Endodermal cell (in vitro differentiated cells): ENCODE measurements at regions not wholly inside any gene's neighbourhood (a gene's known extent, or its start where the extent isn't known, plus 50 kb on each side); places are given as distances from the start of the nearest gene placed in this dataset.

ENCODE experiments used
- DNase-seq: peaks from one replicate; pipeline ENCODE4 v3.0.0-alpha.2; 2017
- H3K27ac ChIP-seq: 2 replicates; pipeline ENCODE4 v1.5.1; 2013; ENCODE audit warnings: mild to moderate bottlenecking, low read depth, low read length, moderate library complexity
- H3K27me3 ChIP-seq: 2 replicates; pipeline ENCODE4 v1.6.1; 2013; ENCODE audit warnings: mild to moderate bottlenecking, low read length, moderate library complexity; ENCODE audit not compliant: insufficient read depth, control insufficient read depth, poor library complexity, severe bottlenecking
- H3K36me3 ChIP-seq: 2 replicates; pipeline ENCODE4 v1.7.0; 2013; ENCODE audit warnings: mild to moderate bottlenecking, low read length, moderate library complexity; ENCODE audit not compliant: control insufficient read depth, insufficient read depth
- H3K4me1 ChIP-seq: one replicate; pipeline ENCODE4 v1.7.0; 2013; ENCODE audit warnings: low read length; ENCODE audit not compliant: control insufficient read depth, insufficient read depth
- H3K4me3 ChIP-seq: 2 replicates; pipeline ENCODE4 v1.5.1; 2013; ENCODE audit warnings: mild to moderate bottlenecking, low read length, moderate library complexity
- H3K9ac ChIP-seq: 2 replicates; pipeline ENCODE4 v1.6.1; 2013; ENCODE audit warnings: mild to moderate bottlenecking, low read length, moderate library complexity; ENCODE audit not compliant: poor library complexity, severe bottlenecking; ENCODE audit errors: extremely low read depth
- H3K9me3 ChIP-seq: 2 replicates; pipeline ENCODE4 v1.6.1; 2013; ENCODE audit warnings: mild to moderate bottlenecking, low read length, moderate library complexity; ENCODE audit not compliant: control insufficient read depth
- H3K27ac Mint-ChIP-seq: 2 replicates; pipeline ENCODE4 v1.8.0; 2020; ENCODE audit warnings: mixed read lengths
- H3K27me3 Mint-ChIP-seq: 2 replicates; pipeline ENCODE4 v1.8.0; 2021; ENCODE audit warnings: mild to moderate bottlenecking, mixed read lengths; ENCODE audit not compliant: insufficient read depth
- H3K36me3 Mint-ChIP-seq: 2 replicates; pipeline ENCODE4 v1.8.0; 2020; ENCODE audit warnings: low read depth, mixed read lengths
- H3K4me1 Mint-ChIP-seq: 2 replicates; pipeline ENCODE4 v1.8.0; 2020; ENCODE audit warnings: mixed read lengths
- H3K4me3 Mint-ChIP-seq: 2 replicates; pipeline ENCODE4 v1.8.0; 2020; ENCODE audit warnings: mild to moderate bottlenecking, moderate library complexity, mixed read lengths
- H3K9me3 Mint-ChIP-seq: 2 replicates; pipeline ENCODE4 v1.8.0; 2020; ENCODE audit warnings: mild to moderate bottlenecking, mixed read lengths
- CTCF ChIP-seq: fragments of 200-600 bp; sonication (generic); conservative IDR thresholded peaks from 2 replicates; pipeline ENCODE4 v1.5.0; 2021; ENCODE audit warnings: antibody characterized with exemption, mild to moderate bottlenecking
- WGBS, 2 experiments: methylation state at CpG; one replicate each; pipeline versions ENCODE4 v1.1.5 to v1.1.7; 2013; ENCODE audit warnings: missing lambda C conversion rate in 2 of 2, mixed read lengths in 1 of 2; ENCODE audit not compliant: insufficient coverage in 1 of 2, insufficient read length in 1 of 2; 5-methylcytosine and 5-hydroxymethylcytosine counted together

- Mint-ChIP-seq H3K4me3 (no peak overlapping the region), H3K9me3 (no peaks in the 10 kb centered on the region), H3K36me3 (no peaks in the 10 kb centered on the region), H3K27me3 (peaks cover 7% of the 10 kb centered on the region), H3K4me1 (peaks cover 20% of the 10 kb centered on the region), H3K27ac (no peak overlapping the region)
- Histone ChIP-seq H3K4me1 (peaks cover 4% of the 10 kb centered on the region), H3K27me3 (no peaks in the 10 kb centered on the region), H3K9me3 (no peaks in the 10 kb centered on the region), H3K36me3 (no peaks in the 10 kb centered on the region), H3K4me3 (no peak overlapping the region), H3K9ac (no peak overlapping the region), H3K27ac (no peak overlapping the region)
- TF ChIP-seq CTCF: no peak
- WGBS, 2 experiments: 100% methylated on average over 1 of the region's 1 CpG; no CpG with 5 or more reads in 1 of the 2 experiments
- DNase-seq: no peak
Measured at GRCh38 chr16:62546701-62547100, 510.5 kb upstream of the CDH8 start.

DNA sequence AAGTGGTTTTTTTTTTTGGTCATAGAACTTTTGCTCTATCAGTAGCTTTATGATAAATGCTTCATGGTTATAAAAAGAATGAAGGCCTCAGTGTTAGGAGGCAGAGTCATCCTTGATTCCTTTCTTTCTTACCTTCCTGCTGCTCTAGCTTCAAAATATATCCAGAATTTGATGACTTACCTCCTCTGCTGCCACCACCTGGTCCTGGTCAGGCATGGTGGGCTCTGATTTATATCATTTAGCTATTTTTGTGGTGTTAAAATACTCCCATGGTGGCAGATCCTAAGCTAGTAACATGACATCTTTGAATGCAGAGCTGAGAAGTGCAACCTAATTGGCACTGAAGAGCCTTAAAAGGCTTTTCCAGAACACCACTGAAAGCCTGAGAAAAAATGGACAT is 508.8 kb upstream of the CDH8 start:
- Mint-ChIP-seq H3K36me3 (no peaks in the 10 kb centered on the region), H3K9me3 (no peaks in the 10 kb centered on the region), H3K27me3 (peaks cover under 1% of the 10 kb centered on the region), H3K4me3 (no peak overlapping the region), H3K27ac (no peak overlapping the region), H3K4me1 (peaks cover 20% of the 10 kb centered on the region)
- Histone ChIP-seq H3K27me3 (no peaks in the 10 kb centered on the region), H3K9ac (no peak overlapping the region), H3K9me3 (no peaks in the 10 kb centered on the region), H3K4me1 (peaks cover 4% of the 10 kb centered on the region), H3K4me3 (no peak overlapping the region), H3K27ac (no peak overlapping the region), H3K36me3 (no peaks in the 10 kb centered on the region)
- peak; percentile 56 for DNase-seq
- TF ChIP-seq CTCF: peak; percentile 63

DNA sequence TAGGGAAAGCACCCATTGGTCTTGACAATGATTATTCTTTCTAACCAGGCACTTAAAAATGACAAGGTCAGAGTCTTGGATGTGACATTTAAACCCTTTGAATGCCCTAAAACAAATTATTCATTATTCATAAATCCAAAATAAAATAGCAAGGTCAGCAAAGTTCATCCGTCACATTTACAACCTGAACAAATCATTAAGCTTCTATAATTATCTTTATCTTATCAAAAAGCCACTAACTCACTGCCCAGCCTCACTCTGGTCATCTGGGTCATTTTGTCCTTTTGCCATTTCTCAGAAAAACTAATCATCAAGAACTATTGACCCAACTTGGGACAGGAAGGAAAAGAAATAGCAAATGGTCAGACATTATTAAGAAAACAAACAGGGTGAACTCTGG is 507.3 kb upstream of the CDH8 start:
- TF ChIP-seq CTCF: no peak
- Histone ChIP-seq H3K9me3 (no peaks in the 10 kb centered on the region), H3K4me3 (no peak overlapping the region), H3K9ac (no peak overlapping the region), H3K27me3 (no peaks in the 10 kb centered on the region), H3K4me1 (peaks cover 4% of the 10 kb centered on the region), H3K36me3 (no peaks in the 10 kb centered on the region), H3K27ac (no peak overlapping the region)
- 100% methylated on average over 1 of the region's 1 CpG for WGBS, 2 experiments
- Mint-ChIP-seq H3K4me1 (peaks cover 20% of the 10 kb centered on the region), H3K4me3 (no peak overlapping the region), H3K36me3 (no peaks in the 10 kb centered on the region), H3K9me3 (no peaks in the 10 kb centered on the region), H3K27me3 (no peaks in the 10 kb centered on the region), H3K27ac (no peak overlapping the region)
- DNase-seq: no peak
